Liver (tissue), 8 donors: ENCODE measurements at regions not wholly inside any gene's neighbourhood (a gene's known extent, or its start where the extent isn't known, plus 50 kb on each side); places are given as distances from the start of the nearest gene placed in this dataset.

ENCODE experiments used
- DNase-seq: peaks from one replicate; pipeline ENCODE4 v3.0.0-alpha.2; 2017; ENCODE audit warnings: low spot score
- H3K27ac ChIP-seq, 2 donors: one replicate each; pipeline ENCODE4 v1.7.0; 2013; ENCODE audit warnings: inconsistent platforms in 2 of 2, low read length in 2 of 2, control low read depth in 1 of 2, low read depth in 1 of 2, mild to moderate bottlenecking in 1 of 2
- H3K27me3 ChIP-seq, 4 donors: one replicate each; pipeline versions ENCODE4 v1.6.1 to v1.7.0; 2013; ENCODE audit warnings: low read length in 3 of 4, inconsistent platforms in 1 of 4, mild to moderate bottlenecking in 1 of 4, moderate library complexity in 1 of 4; ENCODE audit not compliant: control insufficient read depth in 4 of 4, insufficient read depth in 4 of 4
- H3K36me3 ChIP-seq, 4 donors: one replicate each; pipeline versions ENCODE4 v1.6.1 to v1.7.0; 2013; ENCODE audit warnings: low read length in 3 of 4, mild to moderate bottlenecking in 3 of 4, low read depth in 1 of 4, moderate library complexity in 1 of 4; ENCODE audit not compliant: control insufficient read depth in 4 of 4, insufficient read depth in 3 of 4
- H3K4me1 ChIP-seq, 4 donors: one replicate each; pipeline versions ENCODE4 v1.6.1 to v1.7.0; 2013; ENCODE audit warnings: low read length in 3 of 4, mild to moderate bottlenecking in 3 of 4, moderate library complexity in 1 of 4; ENCODE audit not compliant: control insufficient read depth in 4 of 4, insufficient read depth in 4 of 4
- H3K4me3 ChIP-seq, 3 donors: one replicate each; pipeline versions ENCODE4 v1.6.1 to v1.7.0; 2013; ENCODE audit warnings: low read length in 3 of 3, control low read depth in 1 of 3, low read depth in 1 of 3, mild to moderate bottlenecking in 1 of 3
- H3K9ac ChIP-seq, 2 donors: one replicate each; pipeline ENCODE4 v1.7.0; 2013; ENCODE audit warnings: low read length in 2 of 2, mild to moderate bottlenecking in 2 of 2, moderate library complexity in 2 of 2, control low read depth in 1 of 2, low read depth in 1 of 2
- H3K9me3 ChIP-seq, 4 donors: one replicate each; pipeline versions ENCODE4 v1.6.1 to v1.7.0; 2013; ENCODE audit warnings: low read length in 3 of 4; ENCODE audit not compliant: control insufficient read depth in 4 of 4
- EGR1 ChIP-seq, 2 donors: IDR thresholded peaks; 2 replicates each; pipeline ENCODE4 v1.6.1; 2016 to 2018; ENCODE audit warnings: antibody characterized with exemption in 2 of 2, low read depth in 2 of 2
- FOXA1 ChIP-seq: IDR thresholded peaks from 2 replicates; pipeline ENCODE4 v1.6.1; 2016; ENCODE audit warnings: antibody characterized with exemption
- GABPA ChIP-seq, 2 donors: IDR thresholded peaks in 1 of 2; conservative IDR thresholded peaks in 1 of 2; 2 replicates each; pipeline ENCODE4 v1.6.1; 2016; ENCODE audit warnings: antibody characterized with exemption in 2 of 2, mild to moderate bottlenecking in 1 of 2, moderate library complexity in 1 of 2
- RAD21 ChIP-seq, 2 donors: IDR thresholded peaks; 2 replicates each; pipeline ENCODE4 v1.6.1; 2016; ENCODE audit warnings: antibody characterized with exemption in 2 of 2, mild to moderate bottlenecking in 2 of 2
- RXRA ChIP-seq, 2 donors: IDR thresholded peaks; 2 replicates each; pipeline ENCODE4 v1.6.1; 2017 to 2018; ENCODE audit warnings: antibody characterized with exemption in 2 of 2, mild to moderate bottlenecking in 1 of 2
- TAF1 ChIP-seq: conservative IDR thresholded peaks from 2 replicates; pipeline ENCODE4 v1.6.1; 2016; ENCODE audit warnings: antibody characterized with exemption, mild to moderate bottlenecking
- YY1 ChIP-seq: IDR thresholded peaks from 2 replicates; pipeline ENCODE4 v1.6.1; 2016; ENCODE audit warnings: antibody characterized with exemption, mild to moderate bottlenecking
- WGBS: extraction: QIAGEN DNeasy Blood & Tissue Kit; methylation state at CpG from one replicate; pipeline ENCODE4 v1.1.7; 2013; 5-methylcytosine and 5-hydroxymethylcytosine counted together
- TF ChIP-seq, protein P1 (sequence below): IDR thresholded peaks from 2 replicates; pipeline ENCODE4 v1.6.1; 2016; ENCODE audit warnings: antibody characterized with exemption
- TF ChIP-seq, protein P2 (sequence below): IDR thresholded peaks from 2 replicates; pipeline ENCODE4 v1.6.1; 2016; ENCODE audit warnings: antibody characterized with exemption, mild to moderate bottlenecking
- TF ChIP-seq, protein P3 (sequence below): IDR thresholded peaks from 2 replicates; pipeline ENCODE4 v1.6.1; 2016; ENCODE audit warnings: antibody characterized with exemption
- TF ChIP-seq, protein P4 (sequence below): fragments of 150-350 bp; IDR thresholded peaks from 2 replicates; pipeline ENCODE4 v1.5.1; 2017; ENCODE audit warnings: improper control_type of control experiment, low read depth, low read length; ENCODE audit not compliant: missing input control
- donor health status: healthy.
- donor health status: healthy.
- donor health status: healthy.
- donor health status: healthy.
- donor health status: healthy.

DNA sequence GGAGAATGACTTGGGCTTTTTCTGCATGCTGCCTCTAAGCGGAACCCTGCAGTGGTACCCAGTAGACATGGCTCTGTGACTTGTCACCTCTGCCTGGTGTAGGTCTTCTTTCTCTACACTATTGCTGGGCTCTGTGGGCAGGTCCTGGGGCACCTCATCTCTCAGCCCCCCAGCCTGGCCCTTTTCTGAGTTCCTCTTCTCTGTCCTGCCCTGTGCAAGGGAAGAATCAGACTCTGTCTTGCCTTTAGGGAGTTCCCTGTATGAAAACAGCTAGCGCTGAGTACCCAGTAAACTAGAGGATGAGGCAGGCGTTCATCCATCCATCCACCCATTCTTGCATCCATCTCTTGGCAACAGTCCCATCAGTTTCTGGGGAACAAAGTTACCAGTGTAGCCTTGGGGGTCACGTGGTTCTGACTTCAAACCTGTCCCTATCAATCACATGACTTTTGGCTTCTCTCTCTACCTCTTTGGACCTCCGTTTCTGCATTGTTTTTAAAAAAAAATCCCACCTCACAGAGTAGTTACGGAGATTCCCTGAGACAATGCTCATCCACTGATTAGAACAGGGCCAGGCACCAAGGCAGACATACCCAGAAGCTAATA lies 86.4 kb upstream of the WNT11 start:
- no peak overlapping the region for H3K27ac ChIP-seq
- DNase-seq = no peak
- H3K4me3 ChIP-seq = no peak overlapping the region
- 88% methylated on average over 6 of the region's 6 CpGs for WGBS
- no peaks in the 10 kb centered on the region for H3K27me3 ChIP-seq
- H3K9me3 ChIP-seq = no peaks in the 10 kb centered on the region
- no peaks in the 10 kb centered on the region for H3K4me1 ChIP-seq
- no peaks in the 10 kb centered on the region for H3K36me3 ChIP-seq
- TF ChIP-seq, protein P1, sequence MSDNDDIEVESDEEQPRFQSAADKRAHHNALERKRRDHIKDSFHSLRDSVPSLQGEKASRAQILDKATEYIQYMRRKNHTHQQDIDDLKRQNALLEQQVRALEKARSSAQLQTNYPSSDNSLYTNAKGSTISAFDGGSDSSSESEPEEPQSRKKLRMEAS = no peak
- TF ChIP-seq, protein P2, sequence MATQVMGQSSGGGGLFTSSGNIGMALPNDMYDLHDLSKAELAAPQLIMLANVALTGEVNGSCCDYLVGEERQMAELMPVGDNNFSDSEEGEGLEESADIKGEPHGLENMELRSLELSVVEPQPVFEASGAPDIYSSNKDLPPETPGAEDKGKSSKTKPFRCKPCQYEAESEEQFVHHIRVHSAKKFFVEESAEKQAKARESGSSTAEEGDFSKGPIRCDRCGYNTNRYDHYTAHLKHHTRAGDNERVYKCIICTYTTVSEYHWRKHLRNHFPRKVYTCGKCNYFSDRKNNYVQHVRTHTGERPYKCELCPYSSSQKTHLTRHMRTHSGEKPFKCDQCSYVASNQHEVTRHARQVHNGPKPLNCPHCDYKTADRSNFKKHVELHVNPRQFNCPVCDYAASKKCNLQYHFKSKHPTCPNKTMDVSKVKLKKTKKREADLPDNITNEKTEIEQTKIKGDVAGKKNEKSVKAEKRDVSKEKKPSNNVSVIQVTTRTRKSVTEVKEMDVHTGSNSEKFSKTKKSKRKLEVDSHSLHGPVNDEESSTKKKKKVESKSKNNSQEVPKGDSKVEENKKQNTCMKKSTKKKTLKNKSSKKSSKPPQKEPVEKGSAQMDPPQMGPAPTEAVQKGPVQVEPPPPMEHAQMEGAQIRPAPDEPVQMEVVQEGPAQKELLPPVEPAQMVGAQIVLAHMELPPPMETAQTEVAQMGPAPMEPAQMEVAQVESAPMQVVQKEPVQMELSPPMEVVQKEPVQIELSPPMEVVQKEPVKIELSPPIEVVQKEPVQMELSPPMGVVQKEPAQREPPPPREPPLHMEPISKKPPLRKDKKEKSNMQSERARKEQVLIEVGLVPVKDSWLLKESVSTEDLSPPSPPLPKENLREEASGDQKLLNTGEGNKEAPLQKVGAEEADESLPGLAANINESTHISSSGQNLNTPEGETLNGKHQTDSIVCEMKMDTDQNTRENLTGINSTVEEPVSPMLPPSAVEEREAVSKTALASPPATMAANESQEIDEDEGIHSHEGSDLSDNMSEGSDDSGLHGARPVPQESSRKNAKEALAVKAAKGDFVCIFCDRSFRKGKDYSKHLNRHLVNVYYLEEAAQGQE = no peak
- TF ChIP-seq, protein P3, sequence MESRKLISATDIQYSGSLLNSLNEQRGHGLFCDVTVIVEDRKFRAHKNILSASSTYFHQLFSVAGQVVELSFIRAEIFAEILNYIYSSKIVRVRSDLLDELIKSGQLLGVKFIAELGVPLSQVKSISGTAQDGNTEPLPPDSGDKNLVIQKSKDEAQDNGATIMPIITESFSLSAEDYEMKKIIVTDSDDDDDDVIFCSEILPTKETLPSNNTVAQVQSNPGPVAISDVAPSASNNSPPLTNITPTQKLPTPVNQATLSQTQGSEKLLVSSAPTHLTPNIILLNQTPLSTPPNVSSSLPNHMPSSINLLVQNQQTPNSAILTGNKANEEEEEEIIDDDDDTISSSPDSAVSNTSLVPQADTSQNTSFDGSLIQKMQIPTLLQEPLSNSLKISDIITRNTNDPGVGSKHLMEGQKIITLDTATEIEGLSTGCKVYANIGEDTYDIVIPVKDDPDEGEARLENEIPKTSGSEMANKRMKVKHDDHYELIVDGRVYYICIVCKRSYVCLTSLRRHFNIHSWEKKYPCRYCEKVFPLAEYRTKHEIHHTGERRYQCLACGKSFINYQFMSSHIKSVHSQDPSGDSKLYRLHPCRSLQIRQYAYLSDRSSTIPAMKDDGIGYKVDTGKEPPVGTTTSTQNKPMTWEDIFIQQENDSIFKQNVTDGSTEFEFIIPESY = no peak
- TF ChIP-seq RXRA (IDR thresholded peaks at IDR 0.05) (no peak), YY1 (no peak), FOXA1 (no peak), TAF1 (no peak), GABPA (IDR thresholded peaks at IDR 0.05 in 1 of 2, conservative IDR thresholded peaks at IDR 0.05 in 1 of 2) (no peak)
- TF ChIP-seq, protein P4, sequence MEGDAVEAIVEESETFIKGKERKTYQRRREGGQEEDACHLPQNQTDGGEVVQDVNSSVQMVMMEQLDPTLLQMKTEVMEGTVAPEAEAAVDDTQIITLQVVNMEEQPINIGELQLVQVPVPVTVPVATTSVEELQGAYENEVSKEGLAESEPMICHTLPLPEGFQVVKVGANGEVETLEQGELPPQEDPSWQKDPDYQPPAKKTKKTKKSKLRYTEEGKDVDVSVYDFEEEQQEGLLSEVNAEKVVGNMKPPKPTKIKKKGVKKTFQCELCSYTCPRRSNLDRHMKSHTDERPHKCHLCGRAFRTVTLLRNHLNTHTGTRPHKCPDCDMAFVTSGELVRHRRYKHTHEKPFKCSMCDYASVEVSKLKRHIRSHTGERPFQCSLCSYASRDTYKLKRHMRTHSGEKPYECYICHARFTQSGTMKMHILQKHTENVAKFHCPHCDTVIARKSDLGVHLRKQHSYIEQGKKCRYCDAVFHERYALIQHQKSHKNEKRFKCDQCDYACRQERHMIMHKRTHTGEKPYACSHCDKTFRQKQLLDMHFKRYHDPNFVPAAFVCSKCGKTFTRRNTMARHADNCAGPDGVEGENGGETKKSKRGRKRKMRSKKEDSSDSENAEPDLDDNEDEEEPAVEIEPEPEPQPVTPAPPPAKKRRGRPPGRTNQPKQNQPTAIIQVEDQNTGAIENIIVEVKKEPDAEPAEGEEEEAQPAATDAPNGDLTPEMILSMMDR = no peak
- no peak overlapping the region for H3K9ac ChIP-seq

DNA sequence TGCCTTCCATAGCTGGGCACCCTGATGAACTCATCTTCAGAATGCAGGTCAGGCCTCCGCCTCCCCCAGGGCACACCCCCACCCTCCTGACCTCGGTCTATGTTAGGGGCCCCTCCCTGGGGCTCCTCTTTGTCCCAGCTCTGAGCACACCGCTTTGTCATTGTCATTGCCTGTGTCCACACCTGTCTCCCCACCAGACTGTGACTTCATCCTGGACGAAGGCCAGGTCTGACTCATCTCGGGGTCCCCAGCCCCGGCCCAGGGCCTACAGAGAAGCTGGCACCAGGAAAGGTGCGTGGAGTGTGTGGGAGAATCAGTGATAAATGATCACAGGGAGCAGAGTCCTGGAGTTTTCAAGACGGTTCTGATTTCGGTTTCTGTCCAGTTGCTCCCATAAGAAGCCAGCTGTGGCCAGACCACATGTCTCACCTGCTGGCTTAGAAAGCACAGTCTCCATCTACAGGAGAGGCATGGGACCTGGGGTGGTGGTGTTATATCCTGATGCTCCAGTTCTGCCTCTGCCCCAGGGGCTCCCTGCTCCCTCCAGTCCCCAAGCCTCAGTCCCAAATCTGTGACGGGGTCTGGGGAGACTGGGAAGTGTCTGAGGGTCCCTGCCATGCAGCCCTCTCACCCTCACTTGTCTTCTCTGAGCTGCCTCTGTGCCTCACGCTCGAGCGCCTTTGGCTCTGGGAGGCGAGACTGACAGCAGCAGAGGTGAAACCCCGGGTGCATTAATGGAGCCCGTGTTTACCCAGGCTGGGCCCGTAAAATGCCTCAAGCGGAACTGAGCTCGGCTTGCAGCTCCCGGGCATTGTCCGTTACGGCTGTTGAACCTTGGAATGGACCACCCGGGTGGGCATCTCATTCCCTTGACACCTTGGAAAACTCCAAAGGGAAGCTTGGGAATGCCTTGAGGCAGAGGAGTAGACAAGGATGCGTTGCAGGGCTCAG lies 85.5 kb upstream of the WNT11 start:
- WGBS = 90% methylated on average over 24 of the region's 24 CpGs
- Histone ChIP-seq H3K4me3 (no peak overlapping the region), H3K27me3 (no peaks in the 10 kb centered on the region), H3K9ac (no peak overlapping the region), H3K4me1 (no peaks in the 10 kb centered on the region), H3K27ac (no peak overlapping the region), H3K9me3 (no peaks in the 10 kb centered on the region), H3K36me3 (no peaks in the 10 kb centered on the region)
- no peak for DNase-seq
- peak in 1 of 2 donors; percentile 12 for TF ChIP-seq RAD21 (IDR thresholded peaks at IDR 0.05)
- no peak for TF ChIP-seq EGR1 (IDR thresholded peaks at IDR 0.05; ENCODE audit: low read depth in 2 of 2)
